Islet of Langerhans (tissue), 1 donor: ENCODE measurements at regions not wholly inside any gene's neighbourhood (a gene's known extent, or its start where the extent isn't known, plus 50 kb on each side); places are given as distances from the start of the nearest gene placed in this dataset.

Experiments
- FAIRE-seq: peaks from one replicate; lab custom pipeline; 2011; peaks lifted over from hg19 to GRCh38; lab: Jason Lieb, UNC

DNA sequence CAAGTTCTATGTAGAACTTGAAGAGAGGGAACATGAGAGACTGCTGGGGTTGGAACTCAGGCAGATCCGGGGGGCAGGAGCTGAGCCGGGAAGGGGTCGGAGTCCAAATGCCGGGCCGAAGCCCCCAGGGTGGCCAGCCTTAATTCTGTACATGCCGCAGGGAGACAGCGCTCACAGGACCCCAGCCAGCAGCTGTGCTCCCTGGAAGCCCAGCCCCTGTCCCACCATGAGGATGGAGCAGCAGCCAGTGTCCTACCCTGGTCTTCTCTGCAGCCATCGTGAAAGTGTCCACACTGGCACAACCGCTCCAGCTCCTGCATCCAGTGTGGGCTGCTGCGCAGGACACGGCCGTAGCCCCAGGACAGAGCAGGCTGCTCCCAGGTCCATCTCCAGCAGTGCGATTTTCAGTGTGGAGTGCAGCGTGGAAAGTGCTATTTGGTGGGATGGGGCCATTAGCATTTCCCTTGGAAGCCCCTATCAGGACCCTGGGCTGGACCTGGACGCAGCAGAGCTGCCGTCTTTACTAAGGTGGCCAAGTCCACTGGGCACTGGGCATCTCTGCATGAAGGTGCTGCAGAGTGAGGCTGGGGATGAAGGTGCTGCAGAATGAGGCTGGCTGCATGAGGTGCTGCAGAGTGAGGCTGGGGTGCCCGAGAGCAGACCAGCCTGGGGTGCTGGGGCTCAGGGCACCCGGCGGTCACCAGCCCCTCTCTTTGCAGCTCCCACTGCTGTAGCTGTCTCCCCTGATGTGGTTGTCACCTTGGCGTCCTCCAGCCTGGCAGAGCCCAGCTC is 737.4 kb downstream of the BRD1 start:
- no peak for FAIRE-seq

DNA sequence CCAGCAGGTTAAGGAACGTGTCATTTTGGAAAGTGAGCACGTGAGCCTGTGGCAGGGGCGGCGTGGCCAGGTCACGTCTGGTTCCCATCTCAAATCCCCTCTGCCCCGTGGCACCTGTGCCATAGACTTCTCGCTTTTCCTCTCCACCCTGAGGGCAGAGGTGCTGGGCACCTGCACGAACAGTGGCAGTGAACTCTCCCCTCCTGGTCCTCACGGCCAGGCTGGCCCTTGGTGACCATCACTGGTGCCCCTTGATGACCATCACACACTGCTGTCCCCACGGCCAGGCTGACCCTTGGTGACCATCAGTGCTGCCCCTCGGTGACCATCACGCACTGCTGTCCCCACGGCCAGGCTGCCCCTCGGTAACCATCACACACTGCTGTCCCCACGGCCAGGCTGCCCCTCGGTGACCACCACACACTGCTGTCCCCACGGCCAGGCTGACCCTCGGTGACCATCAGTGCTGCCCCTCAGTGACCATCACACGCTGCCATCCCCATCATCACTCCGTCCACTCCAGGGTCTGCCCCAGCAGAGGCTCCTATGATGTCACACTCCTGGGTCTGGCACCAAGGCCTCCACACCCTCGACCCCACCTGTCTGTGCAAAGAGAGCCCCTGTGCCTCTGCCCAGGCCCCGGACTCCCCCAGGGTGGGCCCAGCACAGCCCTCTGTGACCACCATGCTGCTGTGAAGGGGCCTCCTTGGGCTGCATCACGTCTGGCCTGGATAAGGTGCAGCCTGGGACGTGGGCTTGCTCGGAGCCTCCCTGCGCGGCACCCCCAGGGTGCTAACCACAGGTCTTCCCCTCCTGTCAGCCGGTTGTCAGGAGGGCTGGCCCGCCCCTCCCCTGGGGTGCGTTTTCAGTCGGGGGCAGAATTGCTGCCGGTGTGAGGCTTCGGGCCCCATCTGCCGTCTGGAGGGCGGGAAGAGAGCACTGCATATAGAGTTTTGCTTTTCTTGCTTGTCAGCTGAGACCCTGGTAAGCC is 738.6 kb downstream of the BRD1 start:
- no peak for FAIRE-seq

DNA sequence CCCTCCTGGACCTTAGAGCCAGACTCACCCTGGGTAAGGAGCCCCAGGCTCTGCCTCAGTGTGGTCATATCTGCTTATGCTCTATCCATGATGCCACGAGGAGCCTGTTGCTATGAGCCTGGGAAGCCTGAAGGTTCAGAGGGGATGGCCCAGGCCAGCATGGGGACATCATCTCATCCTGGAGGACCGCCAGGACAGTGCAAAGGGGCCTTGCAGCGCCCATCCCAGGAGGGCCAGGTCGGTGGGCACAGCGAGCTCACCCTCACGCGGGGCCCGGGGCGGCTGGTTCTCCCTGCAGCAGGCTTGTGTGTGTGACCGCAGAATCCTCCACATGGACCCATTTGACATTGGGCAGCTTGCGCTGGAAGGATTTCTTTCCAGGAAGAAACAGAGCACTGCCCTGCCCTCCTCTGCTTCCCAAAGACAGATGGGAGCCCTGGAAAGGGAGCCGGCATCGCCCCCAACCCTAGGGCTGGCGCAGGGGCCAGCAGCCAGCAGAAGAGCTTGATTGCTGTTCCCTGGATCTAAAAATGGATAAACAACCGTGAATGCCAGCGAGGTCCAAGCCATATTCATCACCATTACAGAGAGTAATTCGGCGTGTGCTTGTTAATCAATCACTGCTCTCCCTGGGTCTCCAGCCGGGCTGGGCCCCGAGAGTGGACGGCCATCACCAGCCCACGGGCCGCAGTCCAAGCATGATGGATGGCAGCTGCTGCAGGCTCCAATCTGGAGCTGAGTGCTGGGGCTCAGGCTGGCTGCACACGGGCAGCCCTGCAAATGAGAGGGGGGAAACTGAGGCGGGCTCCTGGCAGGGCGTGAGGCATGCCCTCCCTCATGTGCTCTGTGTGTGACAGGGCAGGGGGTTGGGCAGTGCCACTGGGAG is 739.7 kb downstream of the BRD1 start:
- FAIRE-seq, result no peak

DNA sequence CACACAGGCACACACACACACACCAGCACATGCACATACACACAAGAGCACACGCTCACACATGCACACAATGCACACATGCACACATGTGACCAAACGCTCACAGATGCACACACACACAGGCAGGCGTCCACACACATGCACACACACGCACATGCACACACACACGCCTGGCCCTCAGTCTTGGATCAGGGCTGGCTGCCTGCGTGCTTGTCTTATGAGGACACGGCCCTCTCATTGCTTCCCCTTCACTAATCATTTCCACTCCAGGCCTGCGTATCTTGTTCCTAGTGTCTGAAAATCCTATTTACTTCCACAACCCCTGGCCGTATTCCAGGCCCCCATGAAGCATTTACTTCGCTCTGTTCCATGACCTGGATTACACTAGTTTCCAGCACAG is 740.5 kb downstream of the BRD1 start:
- no peak for FAIRE-seq

GRCh38 chr22:49086606-49087157 is 741.0 kb downstream of the BRD1 start:
- FAIRE-seq, result no peak

DNA sequence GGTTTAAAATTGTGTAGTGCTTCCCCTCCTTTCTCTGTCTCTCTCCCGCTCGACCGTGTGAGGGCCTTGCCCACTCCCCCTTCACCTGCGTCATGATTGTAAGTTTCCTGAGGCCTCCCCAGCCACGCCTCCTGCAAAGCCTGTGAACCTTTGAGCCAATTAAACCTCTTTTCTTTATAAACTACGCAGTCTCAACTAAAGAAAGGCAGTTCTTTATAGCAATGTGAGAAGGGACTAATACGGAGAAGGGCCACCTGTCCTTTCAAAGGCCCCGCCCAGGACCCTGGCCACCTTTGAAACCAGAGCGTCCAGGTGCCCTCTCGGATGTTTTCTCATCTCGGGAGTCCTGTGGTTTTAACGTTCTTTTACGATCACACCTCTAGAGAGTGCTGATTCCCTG is 741.5 kb downstream of the BRD1 start:
- no peak for FAIRE-seq

DNA sequence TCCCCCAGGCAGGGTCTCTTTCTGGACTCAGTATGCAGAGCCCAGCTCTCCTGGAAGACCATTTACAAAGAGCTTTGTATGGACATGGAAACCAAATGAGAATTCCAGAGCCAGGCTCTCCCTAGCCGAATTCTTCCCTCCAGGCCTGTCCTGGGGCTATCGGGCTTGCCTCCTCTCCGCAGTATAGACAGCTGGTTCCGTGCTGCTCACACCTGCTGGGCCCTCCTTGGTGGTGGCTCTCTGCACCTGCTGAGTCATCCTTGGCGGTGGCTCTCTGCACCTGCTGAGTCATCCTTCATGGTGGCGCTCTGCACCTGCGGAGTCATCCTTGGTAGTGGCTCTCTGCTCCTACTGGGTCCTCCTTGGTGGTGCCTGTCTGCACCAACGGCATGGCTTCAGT is 743.5 kb downstream of the BRD1 start:
- no peak for FAIRE-seq

DNA sequence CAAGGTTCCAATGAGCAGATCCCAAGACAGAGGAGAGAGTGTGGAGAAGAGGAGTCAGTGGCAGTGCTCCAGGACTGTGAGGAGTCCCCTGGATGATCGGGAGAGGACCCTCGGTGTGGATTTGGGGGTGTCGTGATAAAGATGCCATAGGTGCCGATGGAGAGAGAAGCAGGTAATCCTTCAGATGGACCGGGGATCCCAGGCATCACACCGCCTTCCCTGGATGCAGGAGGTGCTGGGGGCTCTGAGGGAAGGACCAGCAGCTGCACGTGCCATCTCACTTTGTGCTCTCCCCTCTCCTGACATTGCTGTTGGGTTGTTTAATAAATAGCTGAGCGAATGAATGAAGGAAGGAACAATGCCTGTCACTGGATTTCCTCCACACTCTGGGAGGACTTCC is 744.1 kb downstream of the BRD1 start:
- FAIRE-seq, result no peak

GRCh38 chr22:49082451-49082850 is 745.2 kb downstream of the BRD1 start:
- FAIRE-seq, result no peak

GRCh38 chr22:49081926-49082325 is 745.7 kb downstream of the BRD1 start:
- no peak for FAIRE-seq

DNA sequence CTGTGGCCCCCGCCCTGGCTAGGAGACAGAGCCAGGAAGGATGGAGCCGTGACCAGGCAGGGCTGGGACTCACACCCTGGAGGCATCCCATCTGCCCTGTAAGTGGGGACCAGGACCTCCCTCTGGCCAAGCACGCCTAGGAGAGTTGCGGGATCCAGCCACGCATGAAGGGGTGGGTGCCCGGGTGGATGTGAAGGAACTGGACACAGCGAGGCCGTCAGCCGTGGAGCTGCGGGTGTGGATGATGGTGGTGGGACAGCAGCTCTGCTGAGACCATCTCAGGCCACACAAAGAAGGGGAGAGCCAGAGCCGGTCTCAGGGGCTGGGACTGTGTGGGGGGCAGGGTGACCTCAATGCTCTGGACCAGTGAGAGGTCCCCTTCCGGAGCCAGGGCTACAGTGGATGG is 746.4 kb downstream of the BRD1 start:
- no peak for FAIRE-seq

DNA sequence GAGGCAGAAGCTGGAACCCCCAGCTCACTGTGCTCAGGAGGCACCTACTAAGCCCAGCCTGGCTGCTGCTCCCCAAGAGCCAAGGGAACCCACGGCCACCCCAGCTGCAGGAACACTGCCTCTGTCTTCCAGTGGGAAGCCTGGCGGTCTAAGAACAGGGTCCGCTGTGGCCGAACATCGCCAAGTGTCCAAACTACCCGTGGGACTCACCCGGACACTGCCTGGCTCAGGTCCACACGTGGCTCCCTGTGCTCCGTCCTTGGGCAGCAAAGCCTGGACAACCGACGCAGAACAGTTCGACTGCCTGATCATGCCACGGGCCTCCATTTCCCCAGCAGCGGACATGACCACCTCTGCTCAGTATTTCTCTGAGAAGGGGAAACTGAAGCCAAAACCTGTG is 747.0 kb downstream of the BRD1 start:
- FAIRE-seq, result no peak

DNA sequence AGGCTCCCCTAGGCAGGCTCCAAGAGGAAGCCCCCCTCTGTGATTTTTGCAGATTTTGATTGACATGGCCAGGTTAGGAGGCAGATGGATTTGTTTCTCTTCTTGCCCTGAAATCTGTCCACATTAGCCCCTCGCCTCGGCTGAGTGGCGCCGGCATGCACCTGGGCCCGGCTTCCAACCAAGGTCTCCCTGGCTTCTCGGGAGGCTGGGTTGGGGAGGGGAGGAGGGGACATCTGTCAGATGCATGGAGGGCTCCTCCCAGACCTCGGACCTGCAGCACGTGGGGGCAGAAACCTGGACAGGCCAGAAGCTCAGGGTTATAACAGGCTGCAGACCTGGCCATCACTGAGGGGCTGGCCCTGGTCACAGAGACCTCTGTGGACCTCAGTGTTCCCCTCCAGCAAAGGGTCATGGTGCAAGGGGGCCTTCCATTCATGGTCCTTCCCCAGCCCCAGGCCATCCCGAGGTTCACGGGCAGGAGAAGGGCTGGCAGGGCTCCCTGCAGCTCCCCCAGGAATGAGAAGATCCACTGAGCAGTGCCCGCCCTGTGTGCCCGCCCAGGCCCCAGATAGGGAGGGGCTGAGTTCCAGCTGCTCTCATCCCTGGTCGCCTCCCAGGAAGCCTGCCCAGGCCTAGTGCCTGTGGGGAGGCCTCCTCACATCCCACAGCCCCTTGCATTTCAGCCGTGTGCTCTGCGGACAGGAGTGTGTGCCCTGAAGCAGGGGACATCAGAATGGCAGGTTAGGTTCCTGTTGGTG is 747.8 kb downstream of the BRD1 start:
- FAIRE-seq, result no peak

GRCh38 chr22:49079027-49079725 is 748.5 kb downstream of the BRD1 start:
- no peak for FAIRE-seq

DNA sequence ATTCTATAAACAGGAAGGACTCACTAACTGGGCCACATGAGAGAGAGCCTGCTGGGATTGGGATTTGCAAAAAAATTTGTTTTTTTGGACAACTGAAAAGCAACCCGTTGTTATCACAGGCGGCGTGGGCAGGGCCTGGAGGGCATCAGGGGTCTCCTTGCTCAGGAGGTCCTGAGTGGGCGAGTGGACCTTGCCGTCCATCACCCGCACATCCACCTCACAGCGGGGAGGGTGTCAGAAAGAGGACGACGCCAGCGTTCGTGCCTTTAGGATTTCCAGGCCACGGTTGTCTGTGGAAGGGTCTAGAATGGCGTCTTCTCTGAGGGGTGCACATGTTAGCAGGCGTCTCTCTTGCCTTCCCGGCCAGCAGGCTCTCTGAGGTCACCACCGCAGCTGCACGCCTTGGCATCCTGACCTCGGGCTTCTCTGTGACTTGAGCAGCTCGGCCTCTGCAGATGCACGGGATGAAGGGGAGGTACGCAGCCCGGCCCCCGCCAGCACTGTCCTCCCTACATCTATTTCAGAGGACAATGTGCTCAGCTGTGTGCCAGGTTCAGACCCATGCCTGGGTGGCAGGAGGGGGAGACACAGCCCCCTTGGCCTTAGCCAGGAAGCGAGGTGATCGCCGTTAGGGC is 749.5 kb downstream of the BRD1 start:
- no peak for FAIRE-seq

DNA sequence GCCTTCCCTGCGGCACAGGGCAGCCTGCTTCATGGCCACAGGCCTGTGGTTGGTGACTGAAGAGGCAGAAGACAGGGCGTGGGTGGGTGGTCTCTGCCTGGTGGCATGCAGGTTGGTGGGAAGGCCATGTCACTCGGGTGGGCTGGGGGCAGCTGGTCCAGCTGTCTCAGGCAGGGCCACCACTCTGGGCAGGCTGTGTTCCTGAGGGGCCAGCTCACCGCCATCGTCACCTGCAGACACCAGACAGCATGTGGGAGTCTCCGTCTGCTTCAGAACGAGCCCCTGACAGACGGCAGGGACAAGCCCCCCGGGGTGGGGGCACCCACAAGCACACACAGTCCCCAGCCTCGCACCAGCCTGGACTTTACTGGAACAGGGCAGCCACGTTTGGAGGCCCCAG is 750.1 kb downstream of the BRD1 start:
- FAIRE-seq, result no peak

DNA sequence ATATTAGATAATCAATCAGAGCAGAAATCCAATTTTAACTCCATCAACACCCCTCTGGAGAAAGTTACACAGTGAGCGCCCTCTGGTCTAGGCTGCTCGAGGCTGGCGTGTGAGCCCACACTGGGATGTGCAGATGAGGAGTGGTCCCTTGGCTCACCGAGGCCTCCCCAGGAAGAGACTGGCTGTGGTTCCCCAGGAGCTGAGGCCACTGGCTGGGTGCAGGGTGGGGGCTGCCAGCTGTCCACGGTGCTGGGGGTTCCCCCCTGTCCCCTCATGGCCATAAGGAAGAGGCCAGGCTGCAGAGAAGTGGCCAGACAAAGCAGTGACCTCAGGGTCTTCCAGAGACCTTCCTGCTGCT is 750.7 kb downstream of the BRD1 start:
- FAIRE-seq, result no peak

GRCh38 chr22:49076300-49077035 is 751.2 kb downstream of the BRD1 start:
- FAIRE-seq, result no peak

GRCh38 chr22:49075150-49075549 is 752.5 kb downstream of the BRD1 start:
- no peak for FAIRE-seq
